Uterus (tissue), 3 donors: ENCODE measurements at regions not wholly inside any gene's neighbourhood (a gene's known extent, or its start where the extent isn't known, plus 50 kb on each side); places are given as distances from the start of the nearest gene placed in this dataset.
"Not testable (repeated sequence)": the region's sequence is repeated elsewhere in the genome, so short reads cannot be mapped to it uniquely, and the experiment has no call there.

Experiments
- DNase-seq, 2 donors: peaks; one replicate each; pipeline ENCODE4 v3.0.0-alpha.2; 2019 to 2020
- H3K27ac ChIP-seq, 2 donors: fragments of 200-600 bp; sonication (generic); 1 replicate in 1 of 2; 2 replicates in 1 of 2; pipeline ENCODE4 v1.5.1; 2016 to 2018
- H3K27me3 ChIP-seq, 2 donors: fragments of 200-600 bp; sonication (generic); one replicate each; pipeline ENCODE4 v1.5.1; 2018 to 2019; ENCODE audit warnings: control low read depth in 1 of 2
- H3K36me3 ChIP-seq, 2 donors: fragments of 200-600 bp; sonication (generic); one replicate each; pipeline ENCODE4 v1.5.1; 2019; ENCODE audit warnings: control low read depth in 1 of 2
- H3K4me1 ChIP-seq, 2 donors: fragments of 200-600 bp; sonication (generic); one replicate each; pipeline ENCODE4 v1.5.1; 2018 to 2019; ENCODE audit warnings: control low read depth in 1 of 2
- H3K4me3 ChIP-seq, 2 donors: fragments of 200-600 bp; sonication (generic); 1 replicate in 1 of 2; 2 replicates in 1 of 2; pipeline ENCODE4 v1.5.1; 2018 to 2019; ENCODE audit warnings: mild to moderate bottlenecking in 1 of 2
- H3K9me3 ChIP-seq, 2 donors: fragments of 200-600 bp; sonication (generic); one replicate each; pipeline ENCODE4 v1.5.1; 2019; ENCODE audit warnings: control low read depth in 1 of 2
- CTCF ChIP-seq, 4 experiments: fragments of 200-600 bp in 2 of 4; fragments of 450-650 bp in 2 of 4; sonication (generic) in 2 of 4; IDR thresholded peaks; one replicate each; pipeline ENCODE4 v1.5.1; 2016 to 2019; ENCODE audit warnings: antibody characterized with exemption in 4 of 4, mild to moderate bottlenecking in 2 of 4, moderate library complexity in 1 of 4
- POLR2A ChIP-seq, 2 donors: fragments of 450-650 bp; IDR thresholded peaks; one replicate each; pipeline ENCODE4 v1.6.1; 2016; ENCODE audit warnings: antibody characterized with exemption in 2 of 2, mild to moderate bottlenecking in 1 of 2, moderate library complexity in 1 of 2
- intact Hi-C: fragments of 100-400 bp; cut with DNase I; formaldehyde crosslinking; loops from one replicate; pipeline ENCODE4 v1.15.1; 2023; ENCODE audit warnings: low total_unique reads
- donor health status: DM: yes; HTN: yes; CAD: no.

DNA sequence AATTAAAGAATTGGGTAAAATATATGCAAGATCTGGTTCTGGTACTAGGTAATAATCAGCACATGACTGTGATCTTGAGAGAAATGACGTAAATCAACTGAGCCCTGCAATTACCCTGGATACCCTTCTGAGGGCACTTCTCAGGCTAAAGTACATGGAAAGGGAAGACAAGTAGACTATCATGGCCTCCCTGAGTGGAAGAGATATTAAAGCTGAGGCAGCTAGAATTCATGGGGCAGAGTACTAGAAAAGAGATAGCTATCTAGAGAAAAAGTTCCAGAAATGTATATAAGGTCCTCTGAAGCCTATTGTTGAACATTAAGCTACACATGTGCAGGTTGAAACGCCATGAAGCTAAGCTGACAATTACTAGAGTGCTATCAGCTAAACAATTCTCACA, 249.6 kb downstream of the NKX6-1 start:
- Histone ChIP-seq H3K36me3 (no peaks in the 10 kb centered on the region), H3K9me3 (no peaks in the 10 kb centered on the region), H3K4me1 (no peaks in the 10 kb centered on the region), H3K4me3 (no peak overlapping the region), H3K27ac (no peak overlapping the region), H3K27me3 (no peaks in the 10 kb centered on the region)
- TF ChIP-seq POLR2A (IDR thresholded peaks at IDR 0.05) (no peak), CTCF (IDR thresholded peaks at IDR 0.05) (no peak)
- intact Hi-C loops = no loop called here
- DNase-seq = no peak

GRCh38 chr4:84245042-84245441, 254.1 kb downstream of the NKX6-1 start:
- H3K27me3 ChIP-seq, H3K4me3 ChIP-seq, H3K36me3 ChIP-seq, H3K4me1 ChIP-seq, DNase-seq, H3K9me3 ChIP-seq, intact Hi-C loops, H3K27ac ChIP-seq: not testable (repeated sequence)

- H3K27me3 ChIP-seq, H3K4me1 ChIP-seq, H3K4me3 ChIP-seq, H3K27ac ChIP-seq, H3K9me3 ChIP-seq, DNase-seq, intact Hi-C loops, H3K36me3 ChIP-seq: not testable (repeated sequence)
Measured at GRCh38 chr4:84244346-84244801, 254.7 kb downstream of the NKX6-1 start.

GRCh38 chr4:84243685-84244084, 255.4 kb downstream of the NKX6-1 start:
- DNase-seq = no peak
- H3K27me3 ChIP-seq = no peaks in the 10 kb centered on the region
- intact Hi-C loops = no loop called here

GRCh38 chr4:84239278-84239845, 259.7 kb downstream of the NKX6-1 start:
- no peak for DNase-seq
- Histone ChIP-seq H3K4me1 (no peaks in the 10 kb centered on the region), H3K4me3 (no peak overlapping the region), H3K9me3 (no peaks in the 10 kb centered on the region), H3K27ac (no peak overlapping the region), H3K36me3 (no peaks in the 10 kb centered on the region), H3K27me3 (no peaks in the 10 kb centered on the region)
- intact Hi-C loops = no loop called here
- TF ChIP-seq POLR2A (IDR thresholded peaks at IDR 0.05) (no peak), CTCF (IDR thresholded peaks at IDR 0.05) (no peak)

More at GRCh38 chr4:84243685-84244084, 255.4 kb downstream of the NKX6-1 start:
- no peak for TF ChIP-seq POLR2A (IDR thresholded peaks at IDR 0.05)
- no peak for TF ChIP-seq CTCF (IDR thresholded peaks at IDR 0.05)
- no peaks in the 10 kb centered on the region for H3K9me3 ChIP-seq
- H3K27ac ChIP-seq = no peak overlapping the region
- H3K4me1 ChIP-seq = no peaks in the 10 kb centered on the region
- H3K4me3 ChIP-seq = no peak overlapping the region
- H3K36me3 ChIP-seq = no peaks in the 10 kb centered on the region

GRCh38 chr4:84238247-84239090, 260.6 kb downstream of the NKX6-1 start:
- TF ChIP-seq POLR2A (IDR thresholded peaks at IDR 0.05) = no peak
- H3K27me3 ChIP-seq = no peaks in the 10 kb centered on the region
- intact Hi-C loops = no loop called here
- H3K4me1 ChIP-seq = no peaks in the 10 kb centered on the region
- no peak for DNase-seq
- H3K36me3 ChIP-seq = no peaks in the 10 kb centered on the region
- no peak overlapping the region for H3K27ac ChIP-seq
- H3K9me3 ChIP-seq = no peaks in the 10 kb centered on the region
- no peak overlapping the region for H3K4me3 ChIP-seq
